Mesothelial cell of epicardium (in vitro differentiated cells): ENCODE measurements at regions not wholly inside any gene's neighbourhood (a gene's known extent, or its start where the extent isn't known, plus 50 kb on each side); places are given as distances from the start of the nearest gene placed in this dataset.
"Not testable (repeated sequence)": the region's sequence is repeated elsewhere in the genome, so short reads cannot be mapped to it uniquely, and the experiment has no call there.

Experiments used
- DNase-seq, 2 experiments: peaks; one replicate each; pipeline ENCODE4 v3.0.0; 2021; ENCODE audit warnings: low spot score in 2 of 2; ENCODE audit not compliant: unreplicated experiment in 2 of 2
- H3K27ac Mint-ChIP-seq: 2 replicates; pipeline ENCODE4 v1.8.0; 2021; ENCODE audit warnings: mixed read lengths
- H3K27me3 Mint-ChIP-seq: 2 replicates; pipeline ENCODE4 v1.8.0; 2021; ENCODE audit warnings: low read depth, mixed read lengths
- H3K36me3 Mint-ChIP-seq: 2 replicates; pipeline ENCODE4 v1.8.0; 2021; ENCODE audit warnings: mixed read lengths
- H3K4me1 Mint-ChIP-seq: 2 replicates; pipeline ENCODE4 v1.8.0; 2021; ENCODE audit warnings: mixed read lengths
- H3K4me3 Mint-ChIP-seq: 2 replicates; pipeline ENCODE4 v1.8.0; 2021; ENCODE audit warnings: mild to moderate bottlenecking, moderate library complexity, mixed read lengths
- H3K9me3 Mint-ChIP-seq: 2 replicates; pipeline ENCODE4 v1.8.0; 2021; ENCODE audit warnings: mixed read lengths
- TF ChIP-seq, protein P1 (sequence below): fragments of 200-600 bp; sonication (generic); IDR thresholded peaks from one replicate; pipeline ENCODE4 v1.5.0; 2021; ENCODE audit warnings: antibody characterized with exemption; ENCODE audit not compliant: unreplicated experiment

DNA sequence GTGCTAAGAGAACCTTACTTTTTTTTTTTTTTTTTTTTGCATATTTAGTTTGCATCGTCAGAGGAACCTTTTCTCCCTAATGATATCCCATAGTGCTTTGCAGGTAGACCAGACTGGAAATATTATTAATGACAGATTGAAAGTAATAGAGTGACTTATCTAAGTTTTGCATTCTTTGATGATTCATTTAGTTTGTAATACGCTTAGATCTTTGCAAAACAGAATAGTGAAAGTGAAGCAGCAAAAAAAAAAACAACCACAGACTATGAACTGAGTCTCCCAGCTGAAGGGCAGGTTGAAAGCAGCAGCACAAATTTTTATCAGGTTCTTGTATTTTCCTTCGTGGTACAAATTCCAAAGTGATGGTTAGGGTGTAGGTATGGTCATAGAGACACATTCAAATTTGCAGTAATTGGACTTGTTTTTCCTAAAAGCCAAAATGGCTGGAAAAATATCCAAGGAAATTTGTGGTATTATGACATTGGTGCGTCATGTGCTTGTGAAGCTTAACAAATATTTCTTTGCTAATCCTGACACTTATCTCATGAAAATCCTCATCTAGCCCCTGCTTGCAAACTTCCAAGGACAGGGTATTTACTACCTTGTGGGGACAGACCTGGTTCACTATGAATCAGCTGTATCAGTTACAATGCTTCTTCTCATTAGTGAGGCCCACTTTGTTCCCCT, 81.8 kb upstream of the CREB5 start:
- no peaks in the 10 kb centered on the region for H3K27me3 Mint-ChIP-seq
- peaks cover 15% of the 10 kb centered on the region for H3K9me3 Mint-ChIP-seq
- H3K27ac Mint-ChIP-seq = no peak overlapping the region
- H3K36me3 Mint-ChIP-seq = peaks cover 2% of the 10 kb centered on the region
- TF ChIP-seq, protein P1, sequence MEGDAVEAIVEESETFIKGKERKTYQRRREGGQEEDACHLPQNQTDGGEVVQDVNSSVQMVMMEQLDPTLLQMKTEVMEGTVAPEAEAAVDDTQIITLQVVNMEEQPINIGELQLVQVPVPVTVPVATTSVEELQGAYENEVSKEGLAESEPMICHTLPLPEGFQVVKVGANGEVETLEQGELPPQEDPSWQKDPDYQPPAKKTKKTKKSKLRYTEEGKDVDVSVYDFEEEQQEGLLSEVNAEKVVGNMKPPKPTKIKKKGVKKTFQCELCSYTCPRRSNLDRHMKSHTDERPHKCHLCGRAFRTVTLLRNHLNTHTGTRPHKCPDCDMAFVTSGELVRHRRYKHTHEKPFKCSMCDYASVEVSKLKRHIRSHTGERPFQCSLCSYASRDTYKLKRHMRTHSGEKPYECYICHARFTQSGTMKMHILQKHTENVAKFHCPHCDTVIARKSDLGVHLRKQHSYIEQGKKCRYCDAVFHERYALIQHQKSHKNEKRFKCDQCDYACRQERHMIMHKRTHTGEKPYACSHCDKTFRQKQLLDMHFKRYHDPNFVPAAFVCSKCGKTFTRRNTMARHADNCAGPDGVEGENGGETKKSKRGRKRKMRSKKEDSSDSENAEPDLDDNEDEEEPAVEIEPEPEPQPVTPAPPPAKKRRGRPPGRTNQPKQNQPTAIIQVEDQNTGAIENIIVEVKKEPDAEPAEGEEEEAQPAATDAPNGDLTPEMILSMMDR = no peak
- H3K4me1 Mint-ChIP-seq = peaks cover 27% of the 10 kb centered on the region
- no peak for DNase-seq
- H3K4me3 Mint-ChIP-seq = no peak overlapping the region

DNA sequence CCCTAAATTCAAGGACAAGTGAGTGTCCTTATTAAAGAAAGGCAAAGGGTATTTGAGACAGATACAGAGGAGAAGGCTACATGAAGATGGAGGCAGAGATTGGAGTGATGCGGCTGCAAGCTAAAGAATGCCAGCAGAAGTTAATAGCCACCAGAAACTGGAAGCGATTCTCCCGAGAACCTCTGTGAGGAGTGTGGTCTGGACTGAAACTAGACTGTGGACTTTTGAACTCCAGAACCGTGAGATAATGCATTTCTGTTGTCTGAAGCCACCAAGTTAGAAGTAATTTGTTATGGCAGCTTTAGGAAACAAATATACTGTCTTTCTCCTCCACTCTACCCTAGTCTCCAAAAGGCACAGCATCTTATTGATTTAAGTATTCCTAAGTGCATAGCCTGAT, 80.3 kb upstream of the CREB5 start:
- Mint-ChIP-seq H3K4me3 (no peak overlapping the region), H3K36me3 (peaks cover 2% of the 10 kb centered on the region)
- TF ChIP-seq, protein P1 = no peak

DNA sequence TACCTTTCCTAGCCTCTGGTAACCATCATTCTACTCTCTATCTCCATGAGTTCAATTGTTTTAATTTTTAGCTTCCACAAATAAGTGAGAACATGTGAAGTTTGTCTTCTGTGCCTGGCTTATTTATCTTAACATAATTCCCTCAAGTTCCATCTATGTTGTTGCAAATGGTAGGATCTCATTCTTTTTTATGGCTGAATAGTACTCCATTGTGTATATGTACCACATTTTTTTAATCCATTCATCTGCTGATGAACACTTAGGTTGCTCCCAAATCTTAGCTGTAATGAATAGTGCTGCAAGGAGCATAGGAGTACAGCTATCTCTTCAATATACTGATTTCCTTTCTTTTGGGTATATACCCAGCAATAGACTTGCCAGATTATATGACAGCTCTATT, 78.8 kb upstream of the CREB5 start:
- not testable (repeated sequence) for DNase-seq, H3K27ac Mint-ChIP-seq, H3K36me3 Mint-ChIP-seq, H3K27me3 Mint-ChIP-seq, H3K4me3 Mint-ChIP-seq
- Mint-ChIP-seq H3K4me1 (peaks cover 18% of the 10 kb centered on the region), H3K9me3 (peaks cover 19% of the 10 kb centered on the region)

More for the DNA sequence above, 80.3 kb upstream of the CREB5 start:
- Mint-ChIP-seq H3K4me1 (peaks cover 27% of the 10 kb centered on the region), H3K27ac (no peak overlapping the region), H3K9me3 (peaks cover 15% of the 10 kb centered on the region), H3K27me3 (no peaks in the 10 kb centered on the region)
- DNase-seq = no peak

DNA sequence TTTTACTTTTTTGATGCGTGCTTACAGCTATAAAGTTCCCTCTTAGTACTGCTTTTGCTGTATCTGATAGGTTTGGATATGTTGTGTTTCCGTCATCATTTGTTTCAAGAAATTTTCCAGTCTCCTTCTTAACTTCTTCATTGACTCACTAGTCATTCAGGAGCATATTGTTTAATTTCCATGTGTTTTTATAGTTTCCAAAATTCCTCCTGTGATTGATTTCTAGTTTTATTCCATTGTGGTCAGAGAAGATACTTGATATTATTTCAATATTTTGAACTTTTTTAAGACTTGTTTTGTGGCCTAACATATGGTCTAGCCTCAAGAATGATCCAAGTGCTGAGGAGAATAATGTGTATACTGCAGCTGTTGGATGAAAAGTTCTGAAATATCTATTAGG, 75.5 kb upstream of the CREB5 start:
- no peak for DNase-seq
- Mint-ChIP-seq H3K36me3 (peaks cover 2% of the 10 kb centered on the region), H3K4me1 (no peaks in the 10 kb centered on the region), H3K27me3 (no peaks in the 10 kb centered on the region), H3K4me3 (no peak overlapping the region), H3K9me3 (peaks cover 25% of the 10 kb centered on the region), H3K27ac (no peak overlapping the region)
- TF ChIP-seq, protein P1 = no peak

DNA sequence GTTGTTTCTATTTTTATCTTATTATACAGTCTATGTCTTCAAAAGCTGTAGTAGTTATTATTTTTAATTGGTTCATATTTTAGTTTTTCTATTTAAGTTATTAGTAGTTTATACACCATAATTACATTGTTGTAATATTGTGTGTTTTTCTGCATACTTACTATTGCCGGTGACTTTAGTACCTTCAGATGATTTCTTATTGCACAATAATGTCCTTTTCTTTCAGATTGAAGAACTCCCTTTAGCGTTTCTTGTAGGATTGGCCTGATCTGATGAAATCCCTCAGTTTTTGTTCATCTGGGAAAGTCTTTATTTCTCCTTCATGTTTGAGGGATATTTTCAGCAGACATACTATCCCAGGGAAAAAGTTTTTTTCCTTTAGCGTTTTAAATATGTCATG, 74.3 kb upstream of the CREB5 start:
- Mint-ChIP-seq H3K27ac (no peak overlapping the region), H3K9me3 (peaks cover 25% of the 10 kb centered on the region), H3K36me3 (peaks cover 2% of the 10 kb centered on the region), H3K27me3 (no peaks in the 10 kb centered on the region), H3K4me1 (no peaks in the 10 kb centered on the region), H3K4me3 (no peak overlapping the region)
- TF ChIP-seq, protein P1 = no peak
- no peak for DNase-seq

DNA sequence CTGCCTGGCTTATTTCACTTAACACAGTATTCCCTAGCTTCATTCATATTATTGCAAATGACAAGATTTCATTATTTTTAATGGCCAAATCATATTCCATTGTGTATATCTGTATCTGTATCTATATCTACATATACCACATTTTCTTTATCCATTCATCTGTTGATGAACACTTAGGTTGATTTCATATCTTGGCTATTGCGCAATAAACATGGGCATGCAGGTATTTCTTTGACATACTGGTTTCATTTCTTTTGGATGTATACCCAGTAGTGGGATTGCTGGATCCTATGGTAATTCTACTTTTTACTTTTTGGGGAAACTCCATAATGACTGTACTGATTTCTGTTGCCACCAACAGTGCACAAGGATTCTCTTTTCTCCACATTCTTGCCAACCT, 68.9 kb upstream of the CREB5 start:
- no peak for DNase-seq
- no peak overlapping the region for H3K27ac Mint-ChIP-seq
- TF ChIP-seq, protein P1 = no peak
- no peaks in the 10 kb centered on the region for H3K27me3 Mint-ChIP-seq
- H3K4me3 Mint-ChIP-seq = no peak overlapping the region
- H3K4me1 Mint-ChIP-seq = no peaks in the 10 kb centered on the region
- peaks cover 21% of the 10 kb centered on the region for H3K9me3 Mint-ChIP-seq
- peaks cover 2% of the 10 kb centered on the region for H3K36me3 Mint-ChIP-seq
